ENCODE measurements at regions not wholly inside any gene's neighbourhood (a gene's known extent, or its start where the extent isn't known, plus 50 kb on each side); places are given as distances from the start of the nearest gene placed in this dataset.
"Not testable (repeated sequence)": the region's sequence is repeated elsewhere in the genome, so short reads cannot be mapped to it uniquely, and the experiment has no call there.

DNA sequence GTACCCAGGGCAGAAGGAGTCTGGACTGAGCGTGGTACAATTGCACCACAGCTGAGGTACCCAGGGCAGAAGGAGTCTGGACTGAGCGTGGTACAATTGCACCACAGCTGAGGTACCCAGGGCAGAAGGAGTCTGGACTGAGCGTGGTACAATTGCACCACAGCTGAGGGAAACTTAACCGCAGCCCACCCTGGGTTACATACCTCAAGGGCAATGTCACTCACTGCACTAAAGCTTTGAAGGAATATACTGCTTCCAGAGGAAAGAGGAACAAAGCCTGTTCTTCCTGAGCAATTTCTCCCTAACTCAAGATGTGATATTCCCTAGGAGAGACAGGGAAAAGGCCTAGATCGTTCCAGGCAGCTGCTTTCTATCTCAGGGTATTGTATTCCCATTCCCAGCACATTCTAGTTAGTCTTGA, 411.4 kb downstream of the LTN1 start:
- TF ChIP-seq, protein P1, sequence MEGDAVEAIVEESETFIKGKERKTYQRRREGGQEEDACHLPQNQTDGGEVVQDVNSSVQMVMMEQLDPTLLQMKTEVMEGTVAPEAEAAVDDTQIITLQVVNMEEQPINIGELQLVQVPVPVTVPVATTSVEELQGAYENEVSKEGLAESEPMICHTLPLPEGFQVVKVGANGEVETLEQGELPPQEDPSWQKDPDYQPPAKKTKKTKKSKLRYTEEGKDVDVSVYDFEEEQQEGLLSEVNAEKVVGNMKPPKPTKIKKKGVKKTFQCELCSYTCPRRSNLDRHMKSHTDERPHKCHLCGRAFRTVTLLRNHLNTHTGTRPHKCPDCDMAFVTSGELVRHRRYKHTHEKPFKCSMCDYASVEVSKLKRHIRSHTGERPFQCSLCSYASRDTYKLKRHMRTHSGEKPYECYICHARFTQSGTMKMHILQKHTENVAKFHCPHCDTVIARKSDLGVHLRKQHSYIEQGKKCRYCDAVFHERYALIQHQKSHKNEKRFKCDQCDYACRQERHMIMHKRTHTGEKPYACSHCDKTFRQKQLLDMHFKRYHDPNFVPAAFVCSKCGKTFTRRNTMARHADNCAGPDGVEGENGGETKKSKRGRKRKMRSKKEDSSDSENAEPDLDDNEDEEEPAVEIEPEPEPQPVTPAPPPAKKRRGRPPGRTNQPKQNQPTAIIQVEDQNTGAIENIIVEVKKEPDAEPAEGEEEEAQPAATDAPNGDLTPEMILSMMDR (IDR thresholded peaks at IDR 0.05): not testable (repeated sequence)
- TF ChIP-seq EZH2, EZH2phosphoT487 (IDR thresholded peaks at IDR 0.05): not testable (repeated sequence)
